Lung (tissue), 11 donors: ENCODE measurements at regions not wholly inside any gene's neighbourhood (a gene's known extent, or its start where the extent isn't known, plus 50 kb on each side); places are given as distances from the start of the nearest gene placed in this dataset.

Experiments
- ATAC-seq: fragments of 200-7000 bp; cut with Tn5 transposase; one replicate; pipeline ENCODE4 v1.9.1; 2020; ENCODE audit warnings: moderate number of reproducible peaks; ENCODE audit not compliant: insufficient read depth, low FRiP score
- DNase-seq, 3 donors: peaks; one replicate each; pipeline ENCODE4 v3.0.0-alpha.2; 2013 to 2017
- H3K27ac ChIP-seq, 2 donors: one replicate each; pipeline ENCODE4 v1.5.1; 2013; ENCODE audit warnings: mild to moderate bottlenecking in 2 of 2, moderate library complexity in 2 of 2, control low read depth in 1 of 2, inconsistent platforms in 1 of 2, low read depth in 1 of 2, low read length in 1 of 2
- H3K27me3 ChIP-seq, 3 donors: one replicate each; pipeline ENCODE4 v1.5.1; 2013; ENCODE audit warnings: low read length in 2 of 3; ENCODE audit not compliant: control insufficient read depth in 3 of 3, insufficient read depth in 3 of 3
- H3K36me3 ChIP-seq, 4 donors: one replicate each; pipeline ENCODE4 v1.5.1; 2013; ENCODE audit warnings: low read length in 4 of 4, mild to moderate bottlenecking in 1 of 4, moderate library complexity in 1 of 4; ENCODE audit not compliant: control insufficient read depth in 4 of 4, insufficient read depth in 4 of 4
- H3K4me1 ChIP-seq, 5 donors: one replicate each; pipeline ENCODE4 v1.5.1; 2013; ENCODE audit warnings: low read length in 5 of 5, mild to moderate bottlenecking in 2 of 5, moderate library complexity in 1 of 5; ENCODE audit not compliant: control insufficient read depth in 5 of 5, insufficient read depth in 5 of 5
- H3K4me3 ChIP-seq: one replicate; pipeline ENCODE4 v1.5.1; 2013; ENCODE audit warnings: mild to moderate bottlenecking, control low read depth, moderate library complexity
- H3K9ac ChIP-seq, 2 donors: one replicate each; pipeline ENCODE4 v1.5.1; 2013; ENCODE audit warnings: low read length in 2 of 2, control low read depth in 1 of 2; ENCODE audit not compliant: insufficient read depth in 1 of 2
- H3K9me3 ChIP-seq, 4 donors: one replicate each; pipeline ENCODE4 v1.5.1; 2013; ENCODE audit warnings: low read length in 3 of 4, mild to moderate bottlenecking in 1 of 4, moderate library complexity in 1 of 4; ENCODE audit not compliant: control insufficient read depth in 4 of 4, insufficient read depth in 3 of 4
- WGBS, 2 donors: extraction: QIAGEN DNeasy Blood & Tissue Kit; methylation state at CpG; one replicate each; pipeline ENCODE4 v1.1.7; 2013; 5-methylcytosine and 5-hydroxymethylcytosine counted together
- TF ChIP-seq, protein P1 (sequence below): IDR thresholded peaks from 2 replicates; pipeline ENCODE4 v1.5.1; 2012; ENCODE audit warnings: mild to moderate bottlenecking; ENCODE audit errors: control extremely low read depth, extremely low read depth
- donor health status: control.
- donor health status: control.
- donor health status: Bipolar disorder and iron deficiency.
- donor health status: healthy.
- donor health status: DM: yes; HTN: yes; CAD: no.

DNA sequence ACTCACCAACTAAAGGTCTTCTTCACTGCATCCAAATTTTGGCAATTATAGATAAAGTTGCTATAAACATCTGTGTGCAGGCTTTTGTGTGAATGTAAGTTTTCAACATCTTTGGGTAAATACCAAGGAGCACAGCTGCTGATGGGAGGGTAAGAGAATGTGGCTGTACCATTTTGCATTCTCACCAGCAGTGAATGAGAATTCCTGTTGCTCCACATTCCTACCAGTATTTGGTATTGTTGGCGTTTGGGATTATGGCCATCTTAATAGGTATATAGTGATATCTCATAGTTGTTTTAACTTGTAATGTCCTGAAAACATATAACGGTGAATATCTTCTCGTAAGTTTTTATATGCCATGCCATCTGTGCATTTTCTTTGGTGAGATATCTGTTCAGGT lies 69.3 kb downstream of the ILRUN start:
- Histone ChIP-seq H3K4me1 (peaks cover 0 to 16% (median 0%) of the 10 kb centered on the region in 5 donors), H3K4me3 (no peak overlapping the region), H3K9ac (no peak overlapping the region), H3K27me3 (no peaks in the 10 kb centered on the region), H3K27ac (no peak overlapping the region), H3K36me3 (no peaks in the 10 kb centered on the region), H3K9me3 (no peaks in the 10 kb centered on the region)
- WGBS, 2 donors = 94 to 95% methylated on average over 3 of the region's 3 CpGs
- DNase-seq (no peak), ATAC-seq (no peak)
- TF ChIP-seq, protein P1, sequence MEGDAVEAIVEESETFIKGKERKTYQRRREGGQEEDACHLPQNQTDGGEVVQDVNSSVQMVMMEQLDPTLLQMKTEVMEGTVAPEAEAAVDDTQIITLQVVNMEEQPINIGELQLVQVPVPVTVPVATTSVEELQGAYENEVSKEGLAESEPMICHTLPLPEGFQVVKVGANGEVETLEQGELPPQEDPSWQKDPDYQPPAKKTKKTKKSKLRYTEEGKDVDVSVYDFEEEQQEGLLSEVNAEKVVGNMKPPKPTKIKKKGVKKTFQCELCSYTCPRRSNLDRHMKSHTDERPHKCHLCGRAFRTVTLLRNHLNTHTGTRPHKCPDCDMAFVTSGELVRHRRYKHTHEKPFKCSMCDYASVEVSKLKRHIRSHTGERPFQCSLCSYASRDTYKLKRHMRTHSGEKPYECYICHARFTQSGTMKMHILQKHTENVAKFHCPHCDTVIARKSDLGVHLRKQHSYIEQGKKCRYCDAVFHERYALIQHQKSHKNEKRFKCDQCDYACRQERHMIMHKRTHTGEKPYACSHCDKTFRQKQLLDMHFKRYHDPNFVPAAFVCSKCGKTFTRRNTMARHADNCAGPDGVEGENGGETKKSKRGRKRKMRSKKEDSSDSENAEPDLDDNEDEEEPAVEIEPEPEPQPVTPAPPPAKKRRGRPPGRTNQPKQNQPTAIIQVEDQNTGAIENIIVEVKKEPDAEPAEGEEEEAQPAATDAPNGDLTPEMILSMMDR = no peak

- H3K9me3 ChIP-seq = no peaks in the 10 kb centered on the region
- H3K27me3 ChIP-seq = no peaks in the 10 kb centered on the region
- TF ChIP-seq, protein P1 = no peak
- H3K4me3 ChIP-seq = no peak overlapping the region
- ATAC-seq (no peak), DNase-seq (no peak)
- WGBS, 2 donors = 91 to 94% methylated on average over 5 of the region's 5 CpGs
- no peak overlapping the region for H3K27ac ChIP-seq
- peaks cover 3 to 6% (median 4%) of the 10 kb centered on the region in 4 donors for H3K36me3 ChIP-seq
- no peak overlapping the region for H3K9ac ChIP-seq
- H3K4me1 ChIP-seq = peaks cover 0 to 6% (median 0%) of the 10 kb centered on the region in 5 donors
Observed at GRCh38 chr6:34618430-34619182, 62.5 kb upstream of the SPDEF start.

GRCh38 chr6:34617231-34617630 lies 61.1 kb upstream of the SPDEF start:
- TF ChIP-seq, protein P1 = no peak
- Histone ChIP-seq H3K9me3 (no peaks in the 10 kb centered on the region), H3K4me3 (no peak overlapping the region), H3K4me1 (peaks cover 0 to 6% (median 0%) of the 10 kb centered on the region in 5 donors), H3K9ac (no peak overlapping the region), H3K36me3 (peaks cover 3 to 6% (median 4%) of the 10 kb centered on the region in 4 donors), H3K27me3 (no peaks in the 10 kb centered on the region), H3K27ac (no peak overlapping the region)
- ATAC-seq (no peak), DNase-seq (no peak)
- WGBS, 2 donors = 87 to 89% methylated on average over 7 of the region's 7 CpGs
